GM19351 (cell line): ENCODE measurements at regions not wholly inside any gene's neighbourhood (a gene's known extent, or its start where the extent isn't known, plus 50 kb on each side); places are given as distances from the start of the nearest gene placed in this dataset.
"Not testable (repeated sequence)": the region's sequence is repeated elsewhere in the genome, so short reads cannot be mapped to it uniquely, and the experiment has no call there.

Experiments
- ATAC-seq: cut with Tn5 transposase; IDR thresholded peaks from one replicate; pipeline ENCODE4 v1.9.1; 2021; ENCODE audit warnings: mild to moderate bottlenecking, moderate library complexity; ENCODE audit not compliant: unreplicated experiment

DNA sequence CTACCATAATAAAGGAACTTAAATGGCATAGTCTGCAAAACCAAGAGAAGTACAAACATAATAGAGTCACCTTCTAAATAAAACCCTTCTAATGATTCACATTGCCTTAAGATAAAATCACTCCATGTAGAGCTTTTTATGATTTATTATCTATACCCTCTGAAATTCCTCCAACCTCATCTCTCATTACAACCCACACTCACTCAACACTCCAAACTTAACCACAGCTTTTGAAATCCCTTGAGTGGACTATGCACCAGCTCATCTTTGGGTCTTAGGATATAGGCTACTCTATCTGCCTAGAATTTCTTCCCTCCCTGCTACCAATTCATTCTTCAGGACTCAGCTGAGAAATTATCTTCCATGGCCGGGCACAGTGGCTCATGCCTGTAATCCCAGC, 122.5 kb downstream of the CETN3 start:
- ATAC-seq: no peak

- ATAC-seq: no peak
Measured at GRCh38 chr5:90285581-90285980, 124.0 kb downstream of the CETN3 start.

DNA sequence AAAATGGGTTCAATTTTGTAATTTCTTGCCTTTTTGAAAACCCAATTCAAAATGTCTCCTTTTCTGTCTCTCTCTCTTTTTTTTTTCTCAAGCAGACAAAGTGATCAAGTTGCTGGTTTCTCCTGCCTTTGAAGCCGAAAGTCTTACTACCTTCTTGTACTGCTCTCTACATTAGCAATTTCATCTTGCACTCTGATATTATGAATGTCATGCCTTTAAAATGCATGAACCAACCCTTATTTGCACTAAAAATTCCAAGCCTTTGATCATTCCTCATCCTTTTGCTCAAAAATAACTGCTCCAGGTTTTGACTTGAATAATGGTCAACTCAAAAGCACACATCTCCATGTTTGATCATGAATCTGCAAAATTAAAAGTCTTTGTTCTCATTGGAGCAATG, 125.2 kb downstream of the CETN3 start:
- ATAC-seq: no peak

- no peak for ATAC-seq
Measured at GRCh38 chr5:90279091-90279490, 130.5 kb downstream of the CETN3 start.

DNA sequence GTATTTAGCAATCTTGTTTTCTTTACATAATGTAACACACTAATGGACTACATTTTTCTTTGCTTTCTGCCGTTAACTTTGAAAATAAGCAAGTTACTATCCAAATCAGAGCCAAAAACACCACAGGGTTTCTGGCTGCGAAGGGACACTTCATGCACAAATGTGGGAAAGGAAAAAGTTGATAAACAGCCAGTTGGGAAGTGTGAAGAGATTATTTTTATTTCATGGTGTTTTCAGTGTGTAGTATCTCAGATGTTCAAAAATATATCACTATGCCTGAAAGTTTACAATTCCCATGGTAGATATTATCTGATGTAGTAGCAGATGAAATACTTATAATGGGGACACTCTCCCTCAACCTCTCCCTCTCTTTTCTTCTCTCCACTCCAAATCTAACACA, 135.3 kb downstream of the CETN3 start:
- ATAC-seq: no peak

- no peak for ATAC-seq
Measured at GRCh38 chr5:90267646-90268045, 141.9 kb downstream of the CETN3 start.

GRCh38 chr5:90265545-90265857, 144.1 kb downstream of the CETN3 start:
- ATAC-seq: no peak

- peak; percentile 84 for ATAC-seq
Measured at GRCh38 chr5:90264689-90265544, 144.6 kb downstream of the CETN3 start.

- no peak for ATAC-seq
Measured at GRCh38 chr5:90263102-90263820, 146.3 kb downstream of the CETN3 start.

DNA sequence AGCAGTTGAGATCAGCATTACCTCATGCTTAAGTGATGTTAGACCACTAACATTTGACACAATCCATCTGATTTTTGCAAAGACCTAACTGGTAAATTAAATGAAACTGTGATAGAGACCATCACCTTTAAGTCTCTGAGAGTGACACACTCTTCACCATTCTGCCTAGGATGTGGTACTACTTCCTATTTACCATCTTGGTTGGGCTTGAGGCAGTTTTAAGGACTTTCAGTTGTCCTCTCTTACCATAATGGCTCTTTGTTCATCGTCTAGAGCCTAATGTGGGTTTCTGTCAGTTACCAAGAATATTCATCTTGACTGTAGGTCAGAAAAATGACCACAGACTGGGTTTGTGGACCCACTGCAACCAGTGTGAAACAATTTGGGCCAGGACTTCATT, 158.1 kb downstream of the CETN3 start:
- ATAC-seq: no peak

- ATAC-seq: no peak
Measured at GRCh38 chr5:90248640-90249039, 160.9 kb downstream of the CETN3 start.

- ATAC-seq: not testable (repeated sequence)
Measured at GRCh38 chr5:90243848-90244247, 165.7 kb downstream of the CETN3 start.

DNA sequence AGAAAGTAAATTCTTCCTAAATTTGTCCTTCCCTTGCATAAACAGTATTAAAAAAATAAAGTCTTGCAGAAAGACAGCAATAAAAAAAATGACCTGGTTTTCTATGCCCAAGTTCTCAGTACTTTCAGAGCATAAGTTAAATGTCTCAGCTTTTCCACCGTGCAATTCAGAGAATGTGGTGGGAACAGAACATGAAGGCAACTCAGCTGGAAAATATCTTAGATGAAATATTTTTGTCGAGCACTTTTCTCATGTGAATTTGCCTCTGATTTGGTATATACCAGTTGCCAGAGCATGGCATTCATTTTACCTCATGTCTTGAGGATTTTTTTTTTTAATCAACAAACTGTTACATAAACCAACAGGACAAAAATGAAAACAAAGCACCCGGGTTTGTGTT, 176.1 kb downstream of the CETN3 start:
- no peak for ATAC-seq

DNA sequence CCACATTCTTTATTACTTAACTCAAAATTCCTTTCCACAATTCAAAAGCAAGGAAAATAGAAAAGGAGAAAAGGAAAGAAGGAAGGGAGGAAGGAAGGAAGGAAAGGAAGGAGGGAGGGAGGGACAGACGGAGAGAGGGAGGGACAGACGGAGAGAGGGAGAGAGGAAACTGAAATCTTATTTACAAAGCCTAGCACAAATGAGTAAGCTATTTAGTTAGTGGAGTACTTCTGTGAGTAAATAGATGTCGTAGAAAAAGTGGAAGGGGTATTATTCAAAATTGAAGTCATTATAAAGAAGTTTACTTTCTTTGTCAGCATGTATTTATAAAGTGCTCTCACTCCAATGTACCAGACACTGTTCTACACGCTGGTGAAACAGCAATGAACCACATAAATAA, 177.9 kb downstream of the CETN3 start:
- ATAC-seq: no peak

- ATAC-seq: no peak
Measured at GRCh38 chr5:90227683-90228082, 181.9 kb downstream of the CETN3 start.

DNA sequence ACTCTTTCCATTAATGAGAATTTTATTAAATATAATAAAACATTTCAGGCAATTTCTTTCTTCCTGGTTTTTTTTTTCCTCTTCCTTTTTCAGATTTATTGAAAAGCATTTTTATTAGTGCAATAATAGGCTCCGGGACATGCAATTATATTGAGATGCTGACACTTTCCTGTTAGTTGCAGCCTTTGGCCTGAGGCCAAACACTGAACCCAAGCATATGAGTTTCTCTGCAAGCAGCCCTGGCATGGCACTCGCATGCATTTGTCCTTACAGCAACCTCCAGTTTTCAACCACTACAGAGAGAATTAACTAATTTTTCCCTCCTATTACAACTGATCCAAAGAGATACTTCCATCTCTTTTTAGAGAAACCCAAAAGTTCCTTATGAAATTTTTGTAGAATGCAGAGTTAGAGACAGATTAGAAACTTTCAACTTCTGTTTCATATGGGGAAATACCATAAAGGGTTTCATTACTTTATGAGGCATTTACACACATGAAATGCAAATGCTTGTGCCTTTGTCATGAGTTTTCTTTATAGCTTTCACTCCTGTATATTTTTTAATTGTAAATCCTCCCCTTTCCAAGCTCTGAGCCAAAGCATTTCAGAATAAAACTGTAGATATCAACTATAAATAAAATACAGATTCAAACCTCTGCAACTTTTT, 183.0 kb downstream of the CETN3 start:
- no peak for ATAC-seq

- no peak for ATAC-seq
Measured at GRCh38 chr5:90224342-90224741, 185.2 kb downstream of the CETN3 start.

DNA sequence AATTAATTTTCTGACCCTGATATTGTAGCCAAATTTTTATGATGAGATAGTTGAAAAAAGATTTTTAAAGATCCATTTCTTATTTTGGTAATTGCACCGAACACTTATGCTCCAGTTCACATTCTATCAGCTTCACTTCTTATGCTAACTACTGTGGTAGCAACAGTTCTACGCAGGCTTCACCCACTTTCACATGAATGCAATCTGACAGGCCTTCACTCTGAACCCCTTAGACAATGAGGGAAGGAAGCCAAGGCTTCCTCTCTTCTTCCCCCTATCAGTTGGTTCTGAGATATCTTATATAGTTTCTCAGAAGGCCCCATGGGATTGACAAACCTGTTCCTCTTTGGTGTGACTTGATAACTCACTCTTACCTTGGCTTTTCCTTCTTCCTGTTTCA, 185.8 kb downstream of the CETN3 start:
- ATAC-seq: no peak

GRCh38 chr5:90221951-90222350, 187.6 kb downstream of the CETN3 start:
- ATAC-seq: no peak

DNA sequence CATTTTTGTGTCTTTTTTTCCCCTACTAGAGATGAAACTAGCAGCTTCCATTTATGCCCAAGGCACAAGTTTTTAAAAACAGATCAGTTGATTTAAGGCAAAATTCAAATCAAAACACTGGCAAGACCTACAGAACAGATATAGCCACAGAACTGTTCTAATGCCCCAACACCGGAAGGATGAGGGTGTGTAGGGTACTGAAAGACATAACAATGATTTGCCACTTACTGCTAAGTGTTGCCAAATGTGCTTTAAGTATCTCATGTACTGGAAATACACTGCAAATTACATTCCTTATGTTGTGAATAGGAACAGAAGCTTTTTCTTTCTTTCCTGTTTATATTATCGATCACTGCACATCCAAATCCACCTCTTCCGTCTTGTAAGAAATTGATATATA, 189.0 kb downstream of the CETN3 start:
- ATAC-seq: no peak

DNA sequence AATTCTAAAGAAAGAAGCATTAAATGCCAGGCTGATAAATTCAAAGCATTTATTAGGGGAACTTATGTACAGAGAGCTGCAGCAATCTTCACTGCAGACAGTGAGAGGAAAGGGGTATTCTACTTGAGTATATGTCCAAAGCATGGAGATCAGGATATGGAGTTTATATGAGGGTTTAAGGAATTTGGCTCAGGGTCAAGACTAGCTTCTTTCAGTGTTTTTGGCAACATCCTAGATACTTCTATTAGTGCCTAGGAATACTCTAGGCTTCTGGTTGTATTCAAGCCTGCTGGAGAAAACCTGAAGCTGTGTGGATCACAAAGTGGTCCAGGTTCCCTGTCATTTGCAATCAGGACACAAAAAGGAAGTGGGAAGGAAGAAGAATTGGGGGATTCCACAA, 194.6 kb downstream of the CETN3 start:
- no peak for ATAC-seq

DNA sequence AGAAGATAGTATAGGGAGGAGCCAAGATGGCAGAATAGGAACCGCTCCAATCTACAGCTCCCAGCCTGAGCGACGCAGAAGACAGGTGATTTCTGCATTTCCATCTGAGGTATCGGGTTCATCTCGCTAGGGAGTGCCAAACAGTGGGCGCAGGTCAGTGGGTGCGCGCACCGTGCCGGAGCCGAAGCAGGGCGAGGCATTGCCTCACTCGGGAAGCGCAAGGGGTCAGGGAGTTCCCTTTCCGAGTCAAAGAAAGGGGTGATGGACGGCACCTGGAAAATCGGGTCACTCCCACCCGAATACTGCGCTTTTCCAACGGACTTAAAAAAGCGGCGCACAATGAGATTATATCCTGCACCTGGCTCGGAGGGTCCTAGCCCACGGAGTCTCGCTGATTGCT, 201.2 kb downstream of the CETN3 start:
- not testable (repeated sequence) for ATAC-seq
